ENCODE measurements at regions not wholly inside any gene's neighbourhood (a gene's known extent, or its start where the extent isn't known, plus 50 kb on each side); places are given as distances from the start of the nearest gene placed in this dataset.

DNA sequence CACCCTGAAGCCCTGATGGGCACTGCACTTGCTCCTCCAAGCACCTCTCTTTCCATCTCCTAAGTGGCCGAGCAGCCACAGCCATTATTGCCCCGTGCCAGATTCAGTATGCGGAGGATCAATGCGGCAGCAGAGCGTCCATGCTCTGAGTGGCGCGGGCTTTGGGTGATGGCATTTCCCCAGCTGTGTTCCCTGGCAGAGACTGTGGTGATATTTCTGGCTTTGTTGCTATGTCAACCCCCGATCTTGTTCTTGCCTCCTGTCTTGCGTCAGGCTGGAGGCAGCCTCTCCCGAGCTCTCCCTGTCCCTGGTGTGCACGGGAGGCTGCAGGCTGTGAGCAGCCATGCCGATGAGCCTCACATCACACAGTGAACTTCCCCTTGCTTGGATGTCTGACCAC is 1018.6 kb downstream of the TBC1D22A start:
- Histone ChIP-seq H3K4me3 (ENCODE audit: low read depth, low read length) (no peak overlapping the region), H3K27ac (ENCODE audit: extremely low read depth, low read depth, low read length) (no peak overlapping the region), H3K36me3 (ENCODE audit: control insufficient read depth in 2 of 2, insufficient read depth in 1 of 2, low read length in 2 of 2) (no peaks in the 10 kb centered on the region), H3K9me3 (ENCODE audit: control insufficient read depth, insufficient read depth, low read depth, low read length) (no peaks in the 10 kb centered on the region), H3K4me1 (ENCODE audit: control insufficient read depth, insufficient read depth, low read length) (no peaks in the 10 kb centered on the region)
- CTCF ChIA-PET, result no interaction called here
- POLR2A ChIA-PET, result no interaction called here
- no peak for TF ChIP-seq ZNF335 (tag by site-specific recombination; conservative IDR thresholded peaks at IDR 0.05)
- no peak for TF ChIP-seq ZNF211 (tag by site-specific recombination; IDR thresholded peaks at IDR 0.05; ENCODE audit: low read depth)

DNA sequence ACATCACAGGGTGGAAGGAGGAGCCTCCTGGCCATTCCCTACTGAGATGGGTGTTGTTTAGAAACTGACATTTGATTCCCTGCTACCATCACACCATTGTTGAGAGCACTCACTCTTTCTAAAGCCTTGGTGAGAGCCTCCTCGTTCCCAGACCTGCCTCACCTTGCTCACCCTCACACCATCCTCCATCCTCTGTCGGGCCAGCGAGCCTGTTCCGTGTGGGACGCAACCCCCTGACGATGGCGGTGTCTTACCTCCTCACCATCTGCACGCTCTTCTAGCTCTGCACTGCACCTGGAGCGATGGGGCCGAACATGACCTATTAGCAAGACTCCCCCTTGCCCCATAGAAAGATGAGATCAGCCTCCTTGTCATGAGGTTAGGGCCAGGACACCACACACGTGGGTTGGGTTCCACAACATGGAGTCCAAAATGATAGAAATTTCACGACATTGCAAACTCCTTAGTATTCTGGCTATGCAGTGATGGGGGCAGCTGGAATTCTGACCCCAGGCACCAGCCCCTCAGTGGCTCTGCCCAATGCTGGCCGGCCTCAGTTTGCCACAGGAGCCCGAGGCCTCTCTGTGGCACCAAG is 1017.9 kb downstream of the TBC1D22A start:
- H3K36me3 ChIP-seq (ENCODE audit: control insufficient read depth in 2 of 2, insufficient read depth in 1 of 2, low read length in 2 of 2), result no peaks in the 10 kb centered on the region
- no peak overlapping the region for H3K27ac ChIP-seq (ENCODE audit: extremely low read depth, low read depth, low read length)
- POLR2A ChIA-PET, result interaction anchor here (0.6 kb wide), 1 partner anchor 156 kb away, joined by 3 read pairs; no protein-coding TSS in a partner anchor
- CTCF ChIA-PET, result no interaction called here
- TF ChIP-seq, protein P1, sequence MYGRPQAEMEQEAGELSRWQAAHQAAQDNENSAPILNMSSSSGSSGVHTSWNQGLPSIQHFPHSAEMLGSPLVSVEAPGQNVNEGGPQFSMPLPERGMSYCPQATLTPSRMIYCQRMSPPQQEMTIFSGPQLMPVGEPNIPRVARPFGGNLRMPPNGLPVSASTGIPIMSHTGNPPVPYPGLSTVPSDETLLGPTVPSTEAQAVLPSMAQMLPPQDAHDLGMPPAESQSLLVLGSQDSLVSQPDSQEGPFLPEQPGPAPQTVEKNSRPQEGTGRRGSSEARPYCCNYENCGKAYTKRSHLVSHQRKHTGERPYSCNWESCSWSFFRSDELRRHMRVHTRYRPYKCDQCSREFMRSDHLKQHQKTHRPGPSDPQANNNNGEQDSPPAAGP (tag by site-specific recombination; IDR thresholded peaks at IDR 0.05), result no peak
- no peaks in the 10 kb centered on the region for H3K4me1 ChIP-seq (ENCODE audit: control insufficient read depth, insufficient read depth, low read length)
- H3K9me3 ChIP-seq (ENCODE audit: control insufficient read depth, insufficient read depth, low read depth, low read length), result no peaks in the 10 kb centered on the region
- H3K4me3 ChIP-seq (ENCODE audit: low read depth, low read length), result no peak overlapping the region

DNA sequence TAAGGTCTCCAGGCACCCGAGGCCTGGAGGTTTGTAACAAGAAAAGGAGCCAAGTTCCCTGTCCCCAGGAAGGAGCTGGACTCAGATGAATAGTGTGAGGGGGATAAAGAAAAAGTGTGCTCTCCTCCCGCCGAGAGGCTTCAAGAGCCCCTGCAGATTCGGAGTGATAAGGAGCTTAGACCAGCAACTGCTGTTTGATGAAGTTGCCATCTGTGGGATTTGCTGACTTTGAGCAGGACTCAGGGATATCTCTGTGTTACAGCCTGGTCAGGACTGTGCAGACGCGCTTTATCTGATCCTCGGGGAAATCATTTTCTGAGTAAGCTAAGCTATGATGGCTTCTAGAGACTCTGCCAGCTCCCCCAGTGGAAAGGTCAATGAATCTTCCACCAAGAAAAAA is 1017.0 kb downstream of the TBC1D22A start:
- TF ChIP-seq ZNF416 (tag by site-specific recombination; IDR thresholded peaks at IDR 0.05) (no peak), SCRT1 (tag by site-specific recombination; IDR thresholded peaks at IDR 0.05; ENCODE audit: borderline replicate concordance) (no peak), GLI2 (tag by site-specific recombination; IDR thresholded peaks at IDR 0.05; ENCODE audit: borderline replicate concordance, low read depth) (no peak), ZNF701 (tag by site-specific recombination; IDR thresholded peaks at IDR 0.05) (no peak), EGR2 (tag by site-specific recombination; IDR thresholded peaks at IDR 0.05; ENCODE audit: low read depth) (no peak), ZNF544 (tag by site-specific recombination; IDR thresholded peaks at IDR 0.05) (no peak), ZNF658 (tag by site-specific recombination; IDR thresholded peaks at IDR 0.05) (no peak), ZNF555 (tag by site-specific recombination; conservative IDR thresholded peaks at IDR 0.05) (no peak), ZNF114 (tag by site-specific recombination; IDR thresholded peaks at IDR 0.05) (no peak), ZNF274 (IDR thresholded peaks at IDR 0.05; ENCODE audit: low read length) (no peak), ZNF274 (tag by site-specific recombination; IDR thresholded peaks at IDR 0.05; ENCODE audit: borderline replicate concordance) (no peak), TRIM28 (IDR thresholded peaks at IDR 0.05; ENCODE audit: borderline replicate concordance, low read length) (no peak), ZNF664 (tag by site-specific recombination; IDR thresholded peaks at IDR 0.05) (no peak), KLF1 (tag by site-specific recombination; IDR thresholded peaks at IDR 0.05) (no peak), ZNF747 (tag by site-specific recombination; IDR thresholded peaks at IDR 0.05) (no peak)
- TF ChIP-seq, protein P2, sequence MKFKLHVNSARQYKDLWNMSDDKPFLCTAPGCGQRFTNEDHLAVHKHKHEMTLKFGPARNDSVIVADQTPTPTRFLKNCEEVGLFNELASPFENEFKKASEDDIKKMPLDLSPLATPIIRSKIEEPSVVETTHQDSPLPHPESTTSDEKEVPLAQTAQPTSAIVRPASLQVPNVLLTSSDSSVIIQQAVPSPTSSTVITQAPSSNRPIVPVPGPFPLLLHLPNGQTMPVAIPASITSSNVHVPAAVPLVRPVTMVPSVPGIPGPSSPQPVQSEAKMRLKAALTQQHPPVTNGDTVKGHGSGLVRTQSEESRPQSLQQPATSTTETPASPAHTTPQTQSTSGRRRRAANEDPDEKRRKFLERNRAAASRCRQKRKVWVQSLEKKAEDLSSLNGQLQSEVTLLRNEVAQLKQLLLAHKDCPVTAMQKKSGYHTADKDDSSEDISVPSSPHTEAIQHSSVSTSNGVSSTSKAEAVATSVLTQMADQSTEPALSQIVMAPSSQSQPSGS (tag by site-specific recombination; IDR thresholded peaks at IDR 0.05; ENCODE audit: low read depth), result no peak
- POLR2A ChIA-PET, result no interaction called here
- Histone ChIP-seq H3K4me3 (ENCODE audit: low read depth, low read length) (no peak overlapping the region), H3K9me3 (ENCODE audit: control insufficient read depth, insufficient read depth, low read depth, low read length) (no peaks in the 10 kb centered on the region), H3K36me3 (ENCODE audit: control insufficient read depth in 2 of 2, insufficient read depth in 1 of 2, low read length in 2 of 2) (no peaks in the 10 kb centered on the region), H3K27ac (ENCODE audit: extremely low read depth, low read depth, low read length) (no peak overlapping the region), H3K4me1 (ENCODE audit: control insufficient read depth, insufficient read depth, low read length) (no peaks in the 10 kb centered on the region)
- CTCF ChIA-PET, result no interaction called here
